ENCODE measurements at regions not wholly inside any gene's neighbourhood (a gene's known extent, or its start where the extent isn't known, plus 50 kb on each side); places are given as distances from the start of the nearest gene placed in this dataset.

GRCh38 chr15:87707071-87707470, 549.5 kb downstream of the NTRK3 start:
- no peaks in the 10 kb centered on the region for H3K79me2 ChIP-seq (ENCODE audit: insufficient read depth, low read length)
- CTCF ChIA-PET = no interaction called here
- no TSS peak for BruUV-seq (replicated peaks)
- H3K27me3 ChIP-seq (ENCODE audit: insufficient read depth, low read length) = no peaks in the 10 kb centered on the region
- POLR2A ChIA-PET = no interaction called here
- H4K20me1 ChIP-seq (ENCODE audit: insufficient read depth) = no peaks in the 10 kb centered on the region
- TF ChIP-seq CEBPB (IDR thresholded peaks at IDR 0.05; ENCODE audit: low read depth) (no peak), REST (IDR thresholded peaks at IDR 0.05; ENCODE audit: low read depth) (no peak), ELF1 (IDR thresholded peaks at IDR 0.05; ENCODE audit: borderline replicate concordance, low read depth) (no peak), CTCF (IDR thresholded peaks at IDR 0.05 in 2 of 3, conservative IDR thresholded peaks at IDR 0.05 in 1 of 3; ENCODE audit: borderline replicate concordance in 1 of 3, insufficient read depth in 1 of 3, low read depth in 2 of 3, low read length in 2 of 3) (no peak), SP1 (IDR thresholded peaks at IDR 0.05; ENCODE audit: low read depth) (no peak), EZH2 (IDR thresholded peaks at IDR 0.05) (no peak), TCF7L2 (IDR thresholded peaks at IDR 0.05; ENCODE audit: borderline replicate concordance, extremely low read depth, insufficient read depth, insufficient read length) (no peak)
- H3K9me3 ChIP-seq (ENCODE audit: control insufficient read depth in 1 of 2, insufficient read depth in 1 of 2, low read depth in 1 of 2, low read length in 2 of 2) = peaks cover 12 to 13% of the 10 kb centered on the region in 2 experiments; a peak in 2 of 4 replicates
- intact Hi-C loops (cut with micrococcal nuclease) = no loop called here
- no peaks in the 10 kb centered on the region for H3K36me3 ChIP-seq (ENCODE audit: control insufficient read depth in 1 of 2, insufficient read depth in 2 of 2, low read length in 2 of 2)
- no peak overlapping the region for H3K4me3 ChIP-seq (replicated peaks in 1 of 2; ENCODE audit: low read depth in 1 of 2, low read length in 2 of 2)
- no peaks in the 10 kb centered on the region for H3K4me1 ChIP-seq (ENCODE audit: control insufficient read depth in 1 of 2, insufficient read depth in 2 of 2, low read length in 2 of 2)
- no peaks in the 10 kb centered on the region for H3K9me2 ChIP-seq (ENCODE audit: insufficient read depth)
- no peak overlapping the region for H2AFZ ChIP-seq (ENCODE audit: low read depth, low read length, poor library complexity, severe bottlenecking)
- no peak overlapping the region for H3K4me2 ChIP-seq (ENCODE audit: low read length)
- no peak overlapping the region for H3K9ac ChIP-seq (ENCODE audit: low read length)
- H3K27ac ChIP-seq (ENCODE audit: low read depth, low read length) = no peak overlapping the region
- ATAC-seq (no peak), DNase-seq (ENCODE audit: low read depth, low spot score) (no peak)
- RAD21 ChIA-PET (ENCODE audit: low non-redundant PET in 1 of 2, low total read pairs in 2 of 2, uncharacterized antibody in 2 of 2, unreplicated experiment in 2 of 2) = no interaction called here
